Spleen (tissue), 7 donors: ENCODE measurements at regions not wholly inside any gene's neighbourhood (a gene's known extent, or its start where the extent isn't known, plus 50 kb on each side); places are given as distances from the start of the nearest gene placed in this dataset.

Experiments
- POLR2A ChIP-seq, 3 donors: fragments of 450-650 bp; IDR thresholded peaks; one replicate each; pipeline ENCODE4 v1.5.1; 2017; ENCODE audit warnings: antibody characterized with exemption in 3 of 3, mild to moderate bottlenecking in 1 of 3
- POLR2AphosphoS5 ChIP-seq, 3 donors: sonication (generic); formaldehyde crosslinking; IDR thresholded peaks; one replicate each; pipeline ENCODE4 v1.5.1; 2017; ENCODE audit warnings: antibody characterized with exemption in 3 of 3
- TF ChIP-seq, protein P1 (sequence below), 11 experiments: fragments of 200-600 bp in 7 of 11; fragments of 450-650 bp in 4 of 11; sonication (generic) in 4 of 11; IDR thresholded peaks in 8 of 11; conservative IDR thresholded peaks in 3 of 11; 1 replicate in 7 of 11; 2 replicates in 4 of 11; pipeline versions ENCODE4 v1.4.0 to v1.8.0; 2016 to 2021; ENCODE audit warnings: antibody characterized with exemption in 11 of 11, inconsistent platforms in 4 of 11, mild to moderate bottlenecking in 1 of 11
- donor health status: DM: no; HTN: no; CAD: no; lungs with moderate emphysema.
- donor health status: DM: no; HTN: no; CAD: no.
- donor health status: DM: no; HTN: no; CAD: no.

DNA sequence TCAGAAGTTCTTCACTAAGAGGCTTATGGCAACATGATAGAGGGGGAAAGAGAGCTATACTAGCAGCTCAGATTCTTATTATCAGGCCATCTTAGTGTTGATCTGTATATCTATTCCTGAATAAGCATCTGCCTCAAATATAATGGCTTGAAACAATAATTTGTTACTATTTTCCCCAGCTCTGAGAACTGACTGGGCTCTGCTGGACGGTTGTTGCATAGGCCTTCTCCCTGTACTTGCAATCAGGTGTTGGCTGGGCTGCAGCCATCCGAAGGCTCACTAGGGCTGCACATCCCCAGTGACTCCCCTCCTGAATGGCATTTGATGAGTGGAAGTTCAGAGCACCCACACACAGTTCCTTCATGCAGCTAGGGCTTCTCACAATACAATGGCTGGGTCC lies 116.0 kb downstream of the PROX1 start:
- TF ChIP-seq, protein P1, sequence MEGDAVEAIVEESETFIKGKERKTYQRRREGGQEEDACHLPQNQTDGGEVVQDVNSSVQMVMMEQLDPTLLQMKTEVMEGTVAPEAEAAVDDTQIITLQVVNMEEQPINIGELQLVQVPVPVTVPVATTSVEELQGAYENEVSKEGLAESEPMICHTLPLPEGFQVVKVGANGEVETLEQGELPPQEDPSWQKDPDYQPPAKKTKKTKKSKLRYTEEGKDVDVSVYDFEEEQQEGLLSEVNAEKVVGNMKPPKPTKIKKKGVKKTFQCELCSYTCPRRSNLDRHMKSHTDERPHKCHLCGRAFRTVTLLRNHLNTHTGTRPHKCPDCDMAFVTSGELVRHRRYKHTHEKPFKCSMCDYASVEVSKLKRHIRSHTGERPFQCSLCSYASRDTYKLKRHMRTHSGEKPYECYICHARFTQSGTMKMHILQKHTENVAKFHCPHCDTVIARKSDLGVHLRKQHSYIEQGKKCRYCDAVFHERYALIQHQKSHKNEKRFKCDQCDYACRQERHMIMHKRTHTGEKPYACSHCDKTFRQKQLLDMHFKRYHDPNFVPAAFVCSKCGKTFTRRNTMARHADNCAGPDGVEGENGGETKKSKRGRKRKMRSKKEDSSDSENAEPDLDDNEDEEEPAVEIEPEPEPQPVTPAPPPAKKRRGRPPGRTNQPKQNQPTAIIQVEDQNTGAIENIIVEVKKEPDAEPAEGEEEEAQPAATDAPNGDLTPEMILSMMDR (IDR thresholded peaks at IDR 0.05 in 8 of 11, conservative IDR thresholded peaks at IDR 0.05 in 3 of 11): no peak
- TF ChIP-seq POLR2AphosphoS5 (IDR thresholded peaks at IDR 0.05): no peak
- no peak for TF ChIP-seq POLR2A (IDR thresholded peaks at IDR 0.05)
